ENCODE measurements at regions not wholly inside any gene's neighbourhood (a gene's known extent, or its start where the extent isn't known, plus 50 kb on each side); places are given as distances from the start of the nearest gene placed in this dataset.
"Not testable (repeated sequence)": the region's sequence is repeated elsewhere in the genome, so short reads cannot be mapped to it uniquely, and the experiment has no call there.

DNA sequence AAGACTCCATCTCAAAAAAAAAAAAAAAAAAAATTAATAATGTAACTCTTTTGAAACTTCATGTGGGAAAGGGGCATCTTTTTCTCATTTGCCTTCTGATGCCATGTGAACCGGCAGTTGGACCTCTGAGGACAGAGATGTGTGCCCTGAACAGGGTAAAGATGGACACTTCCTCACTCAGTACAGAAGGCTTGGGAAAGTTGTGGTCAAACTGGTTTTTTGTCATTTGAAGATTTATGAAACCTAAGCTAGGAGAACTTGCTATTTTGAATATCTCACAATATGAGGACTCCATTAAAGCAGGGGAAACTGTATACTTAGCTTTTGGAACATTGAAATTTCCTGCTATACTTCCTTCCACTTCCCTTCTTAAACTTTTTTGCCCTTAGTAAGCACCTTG, 147.5 kb upstream of the ALDH1B1 start:
- in situ Hi-C loops (cut with HindIII; ENCODE audit: low pct_unique_long_range_greater_than_20kb, low sequenced_read_pairs) (no loop called here), intact Hi-C loops (cut with micrococcal nuclease; ENCODE audit: unreplicated experiment) (no loop called here)
- H3K36me3 ChIP-seq (ENCODE audit: control insufficient read depth, insufficient read depth, low read length), result no peaks in the 10 kb centered on the region
- no peaks in the 10 kb centered on the region for H3K27me3 ChIP-seq (ENCODE audit: control insufficient read depth, insufficient read depth, low read length)
- no peak overlapping the region for H3K27ac ChIP-seq (ENCODE audit: low read length)
- TF ChIP-seq, protein P1, sequence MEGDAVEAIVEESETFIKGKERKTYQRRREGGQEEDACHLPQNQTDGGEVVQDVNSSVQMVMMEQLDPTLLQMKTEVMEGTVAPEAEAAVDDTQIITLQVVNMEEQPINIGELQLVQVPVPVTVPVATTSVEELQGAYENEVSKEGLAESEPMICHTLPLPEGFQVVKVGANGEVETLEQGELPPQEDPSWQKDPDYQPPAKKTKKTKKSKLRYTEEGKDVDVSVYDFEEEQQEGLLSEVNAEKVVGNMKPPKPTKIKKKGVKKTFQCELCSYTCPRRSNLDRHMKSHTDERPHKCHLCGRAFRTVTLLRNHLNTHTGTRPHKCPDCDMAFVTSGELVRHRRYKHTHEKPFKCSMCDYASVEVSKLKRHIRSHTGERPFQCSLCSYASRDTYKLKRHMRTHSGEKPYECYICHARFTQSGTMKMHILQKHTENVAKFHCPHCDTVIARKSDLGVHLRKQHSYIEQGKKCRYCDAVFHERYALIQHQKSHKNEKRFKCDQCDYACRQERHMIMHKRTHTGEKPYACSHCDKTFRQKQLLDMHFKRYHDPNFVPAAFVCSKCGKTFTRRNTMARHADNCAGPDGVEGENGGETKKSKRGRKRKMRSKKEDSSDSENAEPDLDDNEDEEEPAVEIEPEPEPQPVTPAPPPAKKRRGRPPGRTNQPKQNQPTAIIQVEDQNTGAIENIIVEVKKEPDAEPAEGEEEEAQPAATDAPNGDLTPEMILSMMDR (IDR thresholded peaks at IDR 0.05), result no peak
- TF ChIP-seq SIN3A (IDR thresholded peaks at IDR 0.05; ENCODE audit: borderline replicate concordance, insufficient read depth, low read depth, low read length), result no peak
- ATAC-seq, result no peak
- no peak overlapping the region for H3K4me3 ChIP-seq (ENCODE audit: low read depth in 2 of 2, low read length in 2 of 2)
- ChIA-PET POLR2A (no interaction called here), CTCF (no interaction called here)
- H3K4me1 ChIP-seq (ENCODE audit: control insufficient read depth, insufficient read depth, low read length), result no peaks in the 10 kb centered on the region
- DNase-seq (ENCODE audit: low read depth, low spot score), result no peak
- H3K9me3 ChIP-seq (ENCODE audit: control insufficient read depth, insufficient read depth, low read depth, low read length), result no peaks in the 10 kb centered on the region
- BruUV-seq (replicated peaks), result no TSS peak

DNA sequence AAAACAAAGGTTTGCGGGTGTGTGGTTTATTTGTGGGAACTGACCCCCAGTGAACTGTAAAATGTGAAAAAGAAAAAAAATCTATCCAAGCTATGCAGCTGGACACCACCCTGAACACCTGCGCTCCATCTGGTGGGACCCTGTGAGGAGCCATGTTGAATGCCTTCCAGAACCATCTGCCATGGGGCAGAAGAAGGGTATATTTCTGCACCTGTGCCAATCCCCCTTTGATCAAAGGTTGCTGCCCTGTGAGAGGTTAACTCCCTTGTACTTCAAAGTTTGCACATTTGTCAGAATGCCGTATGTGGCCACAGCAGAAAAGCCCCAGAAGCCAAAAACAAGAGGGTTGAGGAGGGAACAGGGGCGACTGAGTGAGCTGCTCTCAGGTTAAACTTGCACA, 148.5 kb upstream of the ALDH1B1 start:
- intact Hi-C loops (cut with micrococcal nuclease; ENCODE audit: unreplicated experiment), result no loop called here

DNA sequence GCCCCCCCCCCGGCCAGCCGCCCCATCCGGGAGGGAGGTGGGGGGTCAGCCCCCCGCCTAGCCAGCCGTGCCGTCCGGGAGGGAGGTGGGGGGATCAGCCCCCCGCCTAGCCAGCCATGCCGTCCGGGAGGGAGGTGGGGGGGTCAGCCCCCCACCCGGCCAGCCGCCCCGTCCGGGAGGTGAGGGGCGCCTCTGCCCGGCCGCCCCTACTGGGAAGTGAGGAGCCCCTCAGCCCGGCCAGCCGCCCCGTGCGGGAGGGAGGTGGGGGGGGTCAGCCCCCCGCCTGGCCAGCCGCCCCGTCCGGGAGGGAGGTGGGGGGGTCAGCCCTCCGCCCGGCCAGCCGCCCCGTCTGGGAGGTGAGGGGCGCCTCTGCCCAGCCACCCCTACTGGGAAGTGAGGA, 150.4 kb upstream of the ALDH1B1 start:
- H3K27me3 ChIP-seq (ENCODE audit: control insufficient read depth, insufficient read depth, low read length); in situ Hi-C loops (cut with HindIII; ENCODE audit: low pct_unique_long_range_greater_than_20kb, low sequenced_read_pairs); BruUV-seq (replicated peaks); H3K4me3 ChIP-seq (ENCODE audit: low read depth in 2 of 2, low read length in 2 of 2); H3K4me1 ChIP-seq (ENCODE audit: control insufficient read depth, insufficient read depth, low read length); H3K36me3 ChIP-seq (ENCODE audit: control insufficient read depth, insufficient read depth, low read length); CTCF ChIA-PET; intact Hi-C loops (cut with micrococcal nuclease; ENCODE audit: unreplicated experiment); DNase-seq (ENCODE audit: low read depth, low spot score); ATAC-seq; POLR2A ChIA-PET; H3K9me3 ChIP-seq (ENCODE audit: control insufficient read depth, insufficient read depth, low read depth, low read length); H3K27ac ChIP-seq (ENCODE audit: low read length): not testable (repeated sequence)

More for the DNA sequence above, 148.5 kb upstream of the ALDH1B1 start:
- no TSS peak for BruUV-seq (replicated peaks)
- in situ Hi-C loops (cut with HindIII; ENCODE audit: low pct_unique_long_range_greater_than_20kb, low sequenced_read_pairs), result no loop called here
- H3K9me3 ChIP-seq (ENCODE audit: control insufficient read depth, insufficient read depth, low read depth, low read length), result no peaks in the 10 kb centered on the region
- no peak for ATAC-seq
- TF ChIP-seq, protein P1 (IDR thresholded peaks at IDR 0.05), result no peak
- TF ChIP-seq POLR2AphosphoS5 (IDR thresholded peaks at IDR 0.05; ENCODE audit: low read depth, low read length) (no peak), SIN3A (IDR thresholded peaks at IDR 0.05; ENCODE audit: borderline replicate concordance, insufficient read depth, low read depth, low read length) (no peak), TCF7L2 (IDR thresholded peaks at IDR 0.05; ENCODE audit: low read depth, low read length) (no peak)
- TF ChIP-seq, protein P2, sequence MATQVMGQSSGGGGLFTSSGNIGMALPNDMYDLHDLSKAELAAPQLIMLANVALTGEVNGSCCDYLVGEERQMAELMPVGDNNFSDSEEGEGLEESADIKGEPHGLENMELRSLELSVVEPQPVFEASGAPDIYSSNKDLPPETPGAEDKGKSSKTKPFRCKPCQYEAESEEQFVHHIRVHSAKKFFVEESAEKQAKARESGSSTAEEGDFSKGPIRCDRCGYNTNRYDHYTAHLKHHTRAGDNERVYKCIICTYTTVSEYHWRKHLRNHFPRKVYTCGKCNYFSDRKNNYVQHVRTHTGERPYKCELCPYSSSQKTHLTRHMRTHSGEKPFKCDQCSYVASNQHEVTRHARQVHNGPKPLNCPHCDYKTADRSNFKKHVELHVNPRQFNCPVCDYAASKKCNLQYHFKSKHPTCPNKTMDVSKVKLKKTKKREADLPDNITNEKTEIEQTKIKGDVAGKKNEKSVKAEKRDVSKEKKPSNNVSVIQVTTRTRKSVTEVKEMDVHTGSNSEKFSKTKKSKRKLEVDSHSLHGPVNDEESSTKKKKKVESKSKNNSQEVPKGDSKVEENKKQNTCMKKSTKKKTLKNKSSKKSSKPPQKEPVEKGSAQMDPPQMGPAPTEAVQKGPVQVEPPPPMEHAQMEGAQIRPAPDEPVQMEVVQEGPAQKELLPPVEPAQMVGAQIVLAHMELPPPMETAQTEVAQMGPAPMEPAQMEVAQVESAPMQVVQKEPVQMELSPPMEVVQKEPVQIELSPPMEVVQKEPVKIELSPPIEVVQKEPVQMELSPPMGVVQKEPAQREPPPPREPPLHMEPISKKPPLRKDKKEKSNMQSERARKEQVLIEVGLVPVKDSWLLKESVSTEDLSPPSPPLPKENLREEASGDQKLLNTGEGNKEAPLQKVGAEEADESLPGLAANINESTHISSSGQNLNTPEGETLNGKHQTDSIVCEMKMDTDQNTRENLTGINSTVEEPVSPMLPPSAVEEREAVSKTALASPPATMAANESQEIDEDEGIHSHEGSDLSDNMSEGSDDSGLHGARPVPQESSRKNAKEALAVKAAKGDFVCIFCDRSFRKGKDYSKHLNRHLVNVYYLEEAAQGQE (IDR thresholded peaks at IDR 0.05; ENCODE audit: insufficient read depth in 1 of 2, low read depth in 2 of 2, low read length in 1 of 2), result no peak
- no peak for DNase-seq (ENCODE audit: low read depth, low spot score)
- POLR2A ChIA-PET, result interaction anchor here (0.6 kb wide), 1 partner anchor 12 kb away, joined by 3 read pairs; no protein-coding TSS in a partner anchor
- H3K27me3 ChIP-seq (ENCODE audit: control insufficient read depth, insufficient read depth, low read length), result no peaks in the 10 kb centered on the region
- no peaks in the 10 kb centered on the region for H3K36me3 ChIP-seq (ENCODE audit: control insufficient read depth, insufficient read depth, low read length)
- H3K27ac ChIP-seq (ENCODE audit: low read length), result no peak overlapping the region
- H3K4me1 ChIP-seq (ENCODE audit: control insufficient read depth, insufficient read depth, low read length), result no peaks in the 10 kb centered on the region
- CTCF ChIA-PET, result no interaction called here
- no peak overlapping the region for H3K4me3 ChIP-seq (ENCODE audit: low read depth in 2 of 2, low read length in 2 of 2)
